Spleen (tissue), 11 donors: ENCODE measurements at regions not wholly inside any gene's neighbourhood (a gene's known extent, or its start where the extent isn't known, plus 50 kb on each side); places are given as distances from the start of the nearest gene placed in this dataset.

Source experiments
- DNase-seq: peaks from one replicate; pipeline ENCODE4 v3.0.0-alpha.2; 2020
- H3K27ac ChIP-seq, 8 donors: fragments of 200-600 bp; sonication (generic) in 7 of 8; 1 replicate in 4 of 8; 2 replicates in 4 of 8; pipeline versions ENCODE4 v1.5.0 to v1.8.0; 2016 to 2021; ENCODE audit warnings: inconsistent platforms in 4 of 8, mild to moderate bottlenecking in 4 of 8, moderate library complexity in 1 of 8
- H3K27me3 ChIP-seq, 7 donors: fragments of 200-600 bp; sonication (generic) in 6 of 7; replicated peaks in 1 of 7; 1 replicate in 4 of 7; 2 replicates in 3 of 7; pipeline versions ENCODE4 v1.5.0 to v1.8.0; 2016 to 2021; ENCODE audit warnings: inconsistent platforms in 3 of 7, mild to moderate bottlenecking in 1 of 7
- H3K36me3 ChIP-seq, 6 donors: fragments of 200-600 bp; sonication (generic) in 5 of 6; 1 replicate in 4 of 6; 2 replicates in 2 of 6; pipeline versions ENCODE4 v1.5.0 to v1.8.0; 2016 to 2021; ENCODE audit warnings: inconsistent platforms in 2 of 6
- H3K4me1 ChIP-seq, 6 donors: fragments of 200-600 bp; sonication (generic) in 5 of 6; 1 replicate in 3 of 6; 2 replicates in 3 of 6; pipeline versions ENCODE4 v1.5.0 to v1.8.0; 2016 to 2021; ENCODE audit warnings: inconsistent platforms in 3 of 6
- H3K4me3 ChIP-seq, 8 donors: fragments of 200-600 bp; sonication (generic) in 7 of 8; 1 replicate in 4 of 8; 2 replicates in 4 of 8; pipeline versions ENCODE4 v1.5.0 to v1.8.0; 2016 to 2021; ENCODE audit warnings: inconsistent platforms in 4 of 8, mild to moderate bottlenecking in 4 of 8, moderate library complexity in 2 of 8
- H3K9me3 ChIP-seq, 8 donors: fragments of 200-600 bp; sonication (generic) in 7 of 8; 1 replicate in 4 of 8; 2 replicates in 4 of 8; pipeline versions ENCODE4 v1.5.0 to v1.8.0; 2016 to 2021; ENCODE audit warnings: inconsistent platforms in 4 of 8
- POLR2A ChIP-seq, 3 donors: fragments of 450-650 bp; IDR thresholded peaks; one replicate each; pipeline ENCODE4 v1.5.1; 2017; ENCODE audit warnings: antibody characterized with exemption in 3 of 3, mild to moderate bottlenecking in 1 of 3
- POLR2AphosphoS5 ChIP-seq, 3 donors: sonication (generic); formaldehyde crosslinking; IDR thresholded peaks; one replicate each; pipeline ENCODE4 v1.5.1; 2017; ENCODE audit warnings: antibody characterized with exemption in 3 of 3
- WGBS, 5 donors: extraction: QIAGEN DNeasy Blood & Tissue Kit in 3 of 5; methylation state at CpG; one replicate each; pipeline versions ENCODE4 v1.1.5 to v1.1.7; 2013 to 2018; 5-methylcytosine and 5-hydroxymethylcytosine counted together
- intact Hi-C: fragments of 100-400 bp; cut with DNase I; formaldehyde crosslinking; loops from one replicate; pipeline ENCODE4 v1.15.0; 2023; ENCODE audit warnings: low total_unique reads
- TF ChIP-seq, protein P1 (sequence below), 11 experiments: fragments of 200-600 bp in 7 of 11; fragments of 450-650 bp in 4 of 11; sonication (generic) in 4 of 11; IDR thresholded peaks in 8 of 11; conservative IDR thresholded peaks in 3 of 11; 1 replicate in 7 of 11; 2 replicates in 4 of 11; pipeline versions ENCODE4 v1.4.0 to v1.8.0; 2016 to 2021; ENCODE audit warnings: antibody characterized with exemption in 11 of 11, inconsistent platforms in 4 of 11, mild to moderate bottlenecking in 1 of 11
- donor health status: healthy with polysubstance abuse.
- donor health status: DM: no; HTN: no; CAD: no; lungs with moderate emphysema.
- donor health status: DM: no; HTN: no; CAD: no.
- donor health status: Bipolar disorder and iron deficiency.
- donor health status: healthy.
- donor health status: DM: no; HTN: no; CAD: no.
- donor health status: DM: yes; HTN: yes; CAD: no.

DNA sequence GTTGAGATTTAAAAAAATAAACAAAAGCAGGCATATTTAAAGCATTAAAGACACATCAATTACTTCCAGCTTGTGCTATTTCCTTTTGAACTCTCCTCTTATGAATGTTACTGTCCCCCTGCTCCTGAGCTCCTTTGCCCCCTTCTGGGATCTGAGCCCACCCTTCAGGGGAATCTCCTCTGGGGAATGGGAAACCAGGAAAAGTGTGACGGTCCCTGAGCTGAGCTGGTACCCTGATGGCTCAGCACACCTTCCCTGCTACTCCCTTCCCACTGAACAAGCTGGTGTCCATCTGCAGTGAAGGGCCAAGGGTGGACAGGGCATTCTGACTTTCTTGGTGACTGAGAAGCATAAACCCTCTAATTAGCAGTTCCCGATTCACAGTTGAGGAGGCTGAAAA, 356.3 kb downstream of the PTEN start:
- Histone ChIP-seq H3K9me3 (no peaks in the 10 kb centered on the region), H3K36me3 (no peaks in the 10 kb centered on the region), H3K4me1 (peaks cover 0 to 19% (median 0%) of the 10 kb centered on the region in 6 donors), H3K27me3 (no peaks in the 10 kb centered on the region), H3K27ac (no peak overlapping the region), H3K4me3 (no peak overlapping the region)
- intact Hi-C loops: no loop called here
- DNase-seq: no peak
- TF ChIP-seq POLR2A (IDR thresholded peaks at IDR 0.05): no peak
- TF ChIP-seq POLR2AphosphoS5 (IDR thresholded peaks at IDR 0.05): no peak
- TF ChIP-seq, protein P1, sequence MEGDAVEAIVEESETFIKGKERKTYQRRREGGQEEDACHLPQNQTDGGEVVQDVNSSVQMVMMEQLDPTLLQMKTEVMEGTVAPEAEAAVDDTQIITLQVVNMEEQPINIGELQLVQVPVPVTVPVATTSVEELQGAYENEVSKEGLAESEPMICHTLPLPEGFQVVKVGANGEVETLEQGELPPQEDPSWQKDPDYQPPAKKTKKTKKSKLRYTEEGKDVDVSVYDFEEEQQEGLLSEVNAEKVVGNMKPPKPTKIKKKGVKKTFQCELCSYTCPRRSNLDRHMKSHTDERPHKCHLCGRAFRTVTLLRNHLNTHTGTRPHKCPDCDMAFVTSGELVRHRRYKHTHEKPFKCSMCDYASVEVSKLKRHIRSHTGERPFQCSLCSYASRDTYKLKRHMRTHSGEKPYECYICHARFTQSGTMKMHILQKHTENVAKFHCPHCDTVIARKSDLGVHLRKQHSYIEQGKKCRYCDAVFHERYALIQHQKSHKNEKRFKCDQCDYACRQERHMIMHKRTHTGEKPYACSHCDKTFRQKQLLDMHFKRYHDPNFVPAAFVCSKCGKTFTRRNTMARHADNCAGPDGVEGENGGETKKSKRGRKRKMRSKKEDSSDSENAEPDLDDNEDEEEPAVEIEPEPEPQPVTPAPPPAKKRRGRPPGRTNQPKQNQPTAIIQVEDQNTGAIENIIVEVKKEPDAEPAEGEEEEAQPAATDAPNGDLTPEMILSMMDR (IDR thresholded peaks at IDR 0.05 in 8 of 11, conservative IDR thresholded peaks at IDR 0.05 in 3 of 11): no peak
- 71 to 94% (median 93%) methylated on average over 2 of the region's 2 CpGs for WGBS, 5 donors

DNA sequence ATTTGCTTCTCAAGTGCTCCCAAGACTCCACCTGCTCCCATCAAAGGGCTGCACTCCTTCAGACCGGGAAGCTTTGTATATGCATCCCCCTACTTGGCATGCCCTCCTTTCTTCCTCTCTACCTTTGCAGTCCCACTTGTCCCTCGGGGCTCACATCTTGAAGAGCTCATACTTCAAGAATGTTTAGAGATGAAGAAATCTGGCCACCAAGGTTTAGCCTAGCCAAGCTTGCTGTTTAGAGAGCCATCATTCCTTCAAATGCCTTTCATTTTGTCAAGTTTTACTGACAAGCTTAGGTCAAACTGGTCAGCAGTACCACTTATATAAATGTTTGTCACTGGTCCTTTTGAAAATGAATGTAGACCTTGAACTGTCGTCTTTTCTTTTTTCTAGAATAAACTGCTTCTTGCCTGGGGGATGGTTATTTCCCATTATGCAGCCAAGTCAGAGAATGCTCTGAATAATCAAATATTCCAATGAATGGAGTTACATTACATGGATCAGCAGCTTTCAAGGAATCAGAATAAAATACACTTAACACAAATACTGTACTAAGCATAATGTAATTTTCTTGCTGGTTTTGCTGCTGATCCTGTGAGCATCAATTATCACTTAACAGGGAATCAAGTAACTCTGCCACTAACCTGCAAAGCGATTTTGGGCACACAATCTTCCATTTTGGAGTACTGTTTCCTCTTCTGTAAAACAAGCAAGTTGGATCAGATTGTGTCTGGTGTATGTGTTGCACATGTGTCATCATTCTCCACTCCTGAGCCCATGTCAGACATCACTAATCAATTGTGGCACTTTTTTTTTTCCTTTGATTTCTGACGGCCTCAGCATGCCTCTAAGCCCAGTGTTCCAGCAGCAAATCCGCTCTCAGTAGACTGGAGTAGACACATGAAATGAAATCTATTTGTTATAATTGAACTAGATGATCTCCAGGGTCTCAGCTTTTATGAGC, 357.9 kb downstream of the PTEN start:
- WGBS, 5 donors: 71 to 85% (median 74%) methylated on average over 6 of the region's 6 CpGs
- intact Hi-C loops: no loop called here
- no peaks in the 10 kb centered on the region for H3K36me3 ChIP-seq
- TF ChIP-seq, protein P1 (IDR thresholded peaks at IDR 0.05 in 8 of 11, conservative IDR thresholded peaks at IDR 0.05 in 3 of 11): no peak
- H3K27me3 ChIP-seq: no peaks in the 10 kb centered on the region
- no peaks in the 10 kb centered on the region for H3K9me3 ChIP-seq
- H3K27ac ChIP-seq: no peak overlapping the region
- no peak overlapping the region for H3K4me3 ChIP-seq
- no peak for DNase-seq
- H3K4me1 ChIP-seq: peaks cover 0 to 19% (median 0%) of the 10 kb centered on the region in 6 donors

DNA sequence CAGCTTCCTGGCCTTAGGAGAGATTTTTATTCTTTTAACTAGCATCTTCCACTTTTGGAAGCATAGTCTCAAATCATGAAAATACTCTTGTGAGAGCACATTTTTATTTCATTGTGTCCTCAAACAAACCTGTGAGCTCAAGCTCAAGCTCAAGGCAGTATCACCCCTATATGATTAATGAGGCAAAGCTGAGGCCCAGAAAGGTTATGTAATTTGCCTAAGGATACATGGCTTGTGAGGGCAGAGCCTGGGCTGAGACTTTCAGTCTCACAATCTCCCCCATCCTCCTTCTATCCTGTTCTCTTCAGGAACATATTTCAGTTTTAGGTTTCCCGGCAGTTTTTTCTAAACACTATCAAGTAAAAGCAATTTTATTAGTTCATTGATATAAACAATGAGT, 359.5 kb downstream of the PTEN start:
- no peak overlapping the region for H3K4me3 ChIP-seq
- no peak overlapping the region for H3K27ac ChIP-seq
- 85 to 100% (median 96%) methylated on average over 1 of the region's 1 CpG for WGBS, 5 donors
- no peaks in the 10 kb centered on the region for H3K27me3 ChIP-seq
- intact Hi-C loops: no loop called here
- H3K9me3 ChIP-seq: no peaks in the 10 kb centered on the region
- no peak for DNase-seq
- TF ChIP-seq POLR2A (IDR thresholded peaks at IDR 0.05) (no peak), POLR2AphosphoS5 (IDR thresholded peaks at IDR 0.05) (no peak)
- TF ChIP-seq, protein P1 (IDR thresholded peaks at IDR 0.05 in 8 of 11, conservative IDR thresholded peaks at IDR 0.05 in 3 of 11): no peak
- no peaks in the 10 kb centered on the region for H3K36me3 ChIP-seq
- peaks cover 0 to 17% (median 0%) of the 10 kb centered on the region in 6 donors for H3K4me1 ChIP-seq
